Neural crest cell (in vitro differentiated cells): ENCODE measurements at regions not wholly inside any gene's neighbourhood (a gene's known extent, or its start where the extent isn't known, plus 50 kb on each side); places are given as distances from the start of the nearest gene placed in this dataset.

Experiments
- DNase-seq: peaks from one replicate; pipeline ENCODE4 v3.0.0; 2021; ENCODE audit warnings: low read depth, mixed read lengths, low spot score
- H3K27ac Mint-ChIP-seq: one replicate; pipeline ENCODE4 v1.8.0; 2021; ENCODE audit warnings: mild to moderate bottlenecking, mixed read lengths; ENCODE audit not compliant: unreplicated experiment
- H3K27me3 Mint-ChIP-seq: 2 replicates; pipeline ENCODE4 v1.8.0; 2021; ENCODE audit warnings: low read depth, mild to moderate bottlenecking, mixed read lengths
- H3K36me3 Mint-ChIP-seq: 2 replicates; pipeline ENCODE4 v1.8.0; 2021; ENCODE audit warnings: low read depth, mild to moderate bottlenecking, mixed read lengths
- H3K4me1 Mint-ChIP-seq: 2 replicates; pipeline ENCODE4 v1.8.0; 2021; ENCODE audit warnings: mixed read lengths
- H3K4me3 Mint-ChIP-seq: one replicate; pipeline ENCODE4 v1.8.0; 2021; ENCODE audit warnings: mild to moderate bottlenecking, mixed read lengths
- H3K9me3 Mint-ChIP-seq: 2 replicates; pipeline ENCODE4 v1.8.0; 2021; ENCODE audit warnings: mixed read lengths
- CTCF ChIP-seq: fragments of 200-600 bp; sonication (generic); conservative IDR thresholded peaks from 2 replicates; pipeline ENCODE4 v1.5.0; 2021; ENCODE audit warnings: antibody characterized with exemption, mild to moderate bottlenecking

- DNase-seq: no peak
- TF ChIP-seq CTCF: no peak
- peaks cover 4% of the 10 kb centered on the region for H3K36me3 Mint-ChIP-seq
These were observed 50.4 kb downstream of the HAPSTR1 start for GRCh38 chr16:9141813-9142212.

GRCh38 chr16:9144106-9144505 is 52.7 kb downstream of the HAPSTR1 start:
- DNase-seq: no peak
- H3K27ac Mint-ChIP-seq: no peak overlapping the region
- peaks cover 34% of the 10 kb centered on the region for H3K4me1 Mint-ChIP-seq
- peaks cover 2% of the 10 kb centered on the region for H3K9me3 Mint-ChIP-seq
- peaks cover 4% of the 10 kb centered on the region for H3K36me3 Mint-ChIP-seq
- no peaks in the 10 kb centered on the region for H3K27me3 Mint-ChIP-seq
- H3K4me3 Mint-ChIP-seq: no peak overlapping the region
- TF ChIP-seq CTCF: no peak

More at GRCh38 chr16:9141813-9142212, 50.4 kb downstream of the HAPSTR1 start:
- Mint-ChIP-seq H3K27ac (no peak overlapping the region), H3K4me3 (no peak overlapping the region), H3K9me3 (peaks cover 2% of the 10 kb centered on the region), H3K4me1 (peaks cover 30% of the 10 kb centered on the region), H3K27me3 (peaks cover 2% of the 10 kb centered on the region)

- DNase-seq: no peak
- H3K4me3 Mint-ChIP-seq: peak overlapping the region; percentile 21
- peaks cover 35% of the 10 kb centered on the region for H3K4me1 Mint-ChIP-seq
- peaks cover 5% of the 10 kb centered on the region for H3K9me3 Mint-ChIP-seq
- no peak overlapping the region for H3K27ac Mint-ChIP-seq
- TF ChIP-seq CTCF: no peak
- H3K36me3 Mint-ChIP-seq: peaks cover 5% of the 10 kb centered on the region
- H3K27me3 Mint-ChIP-seq: peaks cover 3% of the 10 kb centered on the region
These were observed 57.1 kb downstream of the HAPSTR1 start for GRCh38 chr16:9148374-9149015.

DNA sequence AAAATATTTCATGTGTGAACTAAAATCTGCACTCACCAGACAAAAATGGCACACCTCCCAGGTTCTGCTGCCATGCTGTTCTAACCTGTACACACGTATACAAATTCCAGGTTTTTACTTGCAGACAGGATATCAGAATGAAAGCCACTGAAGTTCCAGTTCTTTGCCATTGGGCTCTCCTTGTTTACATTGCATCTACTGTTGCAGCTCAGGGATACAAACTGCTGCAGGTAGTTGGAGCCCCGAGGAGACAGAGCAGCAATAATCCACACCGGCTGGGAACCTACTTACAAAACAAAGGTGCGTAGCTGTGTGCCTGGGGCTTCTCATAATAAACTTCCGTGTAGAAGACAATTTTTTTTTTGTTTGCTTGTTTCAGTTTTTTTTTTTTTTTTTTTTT is 59.6 kb downstream of the HAPSTR1 start:
- peaks cover 16% of the 10 kb centered on the region for H3K27me3 Mint-ChIP-seq
- H3K4me1 Mint-ChIP-seq: peaks cover 19% of the 10 kb centered on the region
- DNase-seq: no peak
- H3K9me3 Mint-ChIP-seq: peaks cover 6% of the 10 kb centered on the region
- peaks cover 3% of the 10 kb centered on the region for H3K36me3 Mint-ChIP-seq
- no peak for TF ChIP-seq CTCF
- no peak overlapping the region for H3K27ac Mint-ChIP-seq
- H3K4me3 Mint-ChIP-seq: no peak overlapping the region

DNA sequence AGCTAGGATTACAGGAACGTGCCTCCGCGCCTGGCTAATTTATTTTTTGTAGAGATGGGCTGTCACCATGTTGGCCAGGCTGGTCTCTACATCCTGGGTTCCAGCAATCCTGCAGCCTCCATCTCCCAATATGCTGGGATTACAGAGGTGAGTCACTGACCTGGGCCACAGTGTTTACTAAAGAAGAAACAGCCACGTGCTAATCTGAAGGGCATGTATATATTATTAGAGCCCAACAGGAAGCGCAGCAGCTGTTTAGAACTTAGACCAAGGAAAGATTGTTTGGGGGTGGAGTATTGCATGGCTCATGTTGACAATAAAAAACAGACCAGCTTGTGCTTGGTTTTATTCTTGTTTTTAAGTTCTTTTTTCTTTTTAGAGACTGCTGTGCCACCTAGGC is 60.2 kb downstream of the HAPSTR1 start:
- Mint-ChIP-seq H3K27me3 (peaks cover 17% of the 10 kb centered on the region), H3K4me1 (peaks cover 15% of the 10 kb centered on the region), H3K27ac (no peak overlapping the region), H3K36me3 (peaks cover 3% of the 10 kb centered on the region), H3K9me3 (peaks cover 6% of the 10 kb centered on the region), H3K4me3 (no peak overlapping the region)
- TF ChIP-seq CTCF: no peak
- no peak for DNase-seq
